Urinary bladder (tissue), 3 donors: ENCODE measurements at regions not wholly inside any gene's neighbourhood (a gene's known extent, or its start where the extent isn't known, plus 50 kb on each side); places are given as distances from the start of the nearest gene placed in this dataset.

Experiments used
- DNase-seq: peaks from one replicate; pipeline ENCODE4 v3.0.0-alpha.2; 2015; ENCODE audit errors: extremely low spot score
- H3K27ac ChIP-seq: one replicate; pipeline ENCODE4 v1.5.1; 2013; ENCODE audit warnings: low read depth, mild to moderate bottlenecking, moderate library complexity
- H3K36me3 ChIP-seq: one replicate; pipeline ENCODE4 v1.6.1; 2013; ENCODE audit warnings: mild to moderate bottlenecking, moderate library complexity; ENCODE audit not compliant: insufficient read depth
- H3K4me1 ChIP-seq: one replicate; pipeline ENCODE4 v1.6.1; 2013; ENCODE audit warnings: mild to moderate bottlenecking, moderate library complexity; ENCODE audit not compliant: insufficient read depth
- H3K4me3 ChIP-seq: one replicate; pipeline ENCODE4 v1.5.1; 2013; ENCODE audit warnings: low read depth, low read length
- WGBS: extraction: QIAGEN DNeasy Blood & Tissue Kit; methylation state at CpG from one replicate; pipeline ENCODE4 v1.1.7; 2013; 5-methylcytosine and 5-hydroxymethylcytosine counted together
- donor health status: healthy with polysubstance abuse.
- donor health status: healthy.

DNA sequence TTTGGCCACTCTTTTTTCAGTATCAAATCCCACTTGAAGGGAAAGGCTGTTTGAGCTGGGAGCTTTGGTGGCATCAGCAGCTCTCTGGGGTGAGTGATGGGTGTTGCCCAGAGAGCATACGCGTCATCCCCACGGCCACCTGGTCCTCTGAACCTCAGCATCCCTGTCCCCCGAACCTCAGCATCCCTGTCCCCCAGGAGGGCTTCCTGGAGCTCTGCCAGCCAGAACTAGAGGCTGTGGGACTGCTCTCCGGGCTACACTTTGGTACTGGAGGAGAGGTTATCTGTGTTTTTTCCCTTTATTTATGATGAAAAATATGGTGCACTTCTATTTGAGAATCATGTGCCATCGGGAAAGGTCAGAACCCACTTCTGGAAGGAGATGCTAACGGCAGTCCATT is 131.5 kb upstream of the RTL1 start:
- H3K36me3 ChIP-seq, result no peaks in the 10 kb centered on the region
- WGBS, result 88% methylated on average over 7 of the region's 7 CpGs
- DNase-seq, result no peak
- H3K27ac ChIP-seq, result no peak overlapping the region
- no peak overlapping the region for H3K4me3 ChIP-seq
- no peaks in the 10 kb centered on the region for H3K4me1 ChIP-seq

DNA sequence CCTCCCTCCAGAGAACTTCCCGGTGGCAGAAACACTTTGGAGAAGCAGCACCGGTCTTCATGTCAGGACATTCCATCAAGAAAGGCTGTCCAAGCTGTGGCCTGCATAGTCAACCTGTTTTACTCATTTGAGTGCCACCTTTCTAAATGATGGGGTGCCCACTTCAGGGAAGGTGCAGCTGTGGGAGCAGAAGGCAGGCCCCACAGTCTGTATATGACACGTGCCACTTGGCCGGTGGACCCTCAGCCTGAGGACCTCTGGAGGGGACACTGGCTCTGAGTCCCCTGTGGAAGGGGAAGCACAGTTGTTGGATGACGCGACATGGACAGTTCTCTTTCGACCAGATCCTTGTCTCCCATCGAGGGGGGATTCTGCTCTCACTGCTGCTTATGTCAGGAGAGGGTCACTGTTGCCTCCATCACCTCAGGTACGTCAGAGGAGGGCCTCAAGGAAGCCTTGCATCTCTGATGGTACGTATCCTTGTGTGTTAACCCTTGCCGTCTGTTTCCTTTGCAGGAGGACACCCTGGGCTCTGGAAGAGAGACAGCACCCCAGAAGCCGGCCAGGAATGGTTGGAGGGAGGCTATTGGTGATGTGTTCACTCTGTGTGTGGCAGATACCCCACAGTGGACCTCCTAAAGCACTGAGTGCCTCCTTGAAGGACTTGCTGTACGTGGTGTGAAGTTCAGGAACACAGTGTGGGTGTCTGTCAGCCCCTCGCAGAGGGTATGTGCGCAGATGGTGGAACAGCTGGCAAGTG is 132.1 kb upstream of the RTL1 start:
- H3K4me3 ChIP-seq, result no peak overlapping the region
- WGBS, result 85% methylated on average over 15 of the region's 15 CpGs
- no peak overlapping the region for H3K27ac ChIP-seq
- DNase-seq, result no peak
- no peaks in the 10 kb centered on the region for H3K36me3 ChIP-seq
- H3K4me1 ChIP-seq, result no peaks in the 10 kb centered on the region

DNA sequence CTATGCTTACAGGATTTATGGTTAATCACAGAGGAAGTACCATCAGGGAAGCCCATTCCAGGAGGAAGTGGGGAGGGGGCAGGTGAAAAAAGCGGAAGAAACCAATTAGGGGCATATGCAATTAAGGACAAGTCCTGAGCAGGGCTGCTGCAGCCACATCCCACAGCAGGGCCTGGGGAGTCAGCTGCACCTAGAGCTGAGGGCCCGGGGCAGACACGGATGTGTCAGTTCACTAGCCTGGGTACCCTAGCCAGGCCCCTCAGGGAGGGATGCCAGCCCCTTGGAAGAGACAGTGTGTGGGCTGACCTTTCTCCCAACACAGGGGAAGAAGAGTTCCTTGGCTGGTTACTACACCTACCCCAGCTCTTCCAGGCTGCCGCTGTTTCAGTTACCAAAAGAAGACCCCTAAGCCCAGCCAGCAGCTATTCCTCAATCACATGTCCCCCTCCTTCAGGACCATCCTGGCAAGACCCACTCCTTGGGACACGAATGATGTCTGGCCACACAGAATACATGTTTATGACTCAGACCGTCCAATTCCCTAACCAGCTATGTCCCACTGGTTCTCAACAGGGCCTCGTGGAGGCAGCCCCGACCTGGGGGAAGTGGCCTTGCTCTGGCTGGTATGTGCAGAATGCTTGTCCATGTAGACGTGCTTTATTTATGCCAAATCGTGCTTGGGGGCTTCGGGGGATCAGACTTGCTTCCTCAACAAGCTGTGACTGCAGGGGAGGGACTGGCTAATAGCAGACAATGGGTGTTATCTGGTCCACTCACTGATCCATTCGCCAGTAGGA is 133.7 kb upstream of the RTL1 start:
- Histone ChIP-seq H3K4me1 (no peaks in the 10 kb centered on the region), H3K4me3 (no peak overlapping the region), H3K36me3 (no peaks in the 10 kb centered on the region), H3K27ac (no peak overlapping the region)
- no peak for DNase-seq
- WGBS, result 74% methylated on average over 12 of the region's 12 CpGs

DNA sequence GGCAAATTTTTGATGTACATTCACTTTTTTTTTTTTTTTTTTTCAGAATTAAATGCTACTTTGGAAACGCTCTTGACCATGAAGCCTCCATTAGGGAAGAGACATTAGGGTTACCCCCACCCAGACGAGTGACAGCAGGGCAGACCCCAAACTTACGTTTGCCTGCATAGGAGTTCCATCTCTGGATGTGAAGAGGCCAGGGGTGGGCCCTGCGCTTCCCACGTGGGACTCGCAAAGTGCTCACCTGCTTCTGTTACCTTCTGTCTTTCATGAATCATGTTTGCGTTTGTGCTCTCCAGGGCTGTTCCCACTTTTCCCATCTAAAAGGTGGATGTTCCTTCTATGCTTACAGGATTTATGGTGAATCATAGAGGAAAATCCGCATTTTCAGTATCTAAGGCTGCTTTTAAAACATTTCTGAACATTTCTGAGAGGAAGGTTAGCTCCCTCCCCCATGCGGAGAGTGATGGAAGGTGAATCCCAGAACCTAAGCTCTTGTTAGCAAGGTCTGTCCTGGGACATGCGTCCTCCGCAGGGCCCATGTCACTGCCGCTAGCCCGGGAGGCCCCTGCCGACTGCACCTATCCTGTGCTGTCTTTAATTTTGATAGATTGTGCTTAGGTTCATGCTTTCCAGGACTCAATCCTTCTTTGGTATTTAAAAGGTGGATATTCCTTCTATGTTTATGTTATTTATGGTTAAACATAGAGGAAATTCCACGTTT is 135.7 kb upstream of the RTL1 start:
- no peak for DNase-seq
- WGBS, result 87% methylated on average over 15 of the region's 15 CpGs

DNA sequence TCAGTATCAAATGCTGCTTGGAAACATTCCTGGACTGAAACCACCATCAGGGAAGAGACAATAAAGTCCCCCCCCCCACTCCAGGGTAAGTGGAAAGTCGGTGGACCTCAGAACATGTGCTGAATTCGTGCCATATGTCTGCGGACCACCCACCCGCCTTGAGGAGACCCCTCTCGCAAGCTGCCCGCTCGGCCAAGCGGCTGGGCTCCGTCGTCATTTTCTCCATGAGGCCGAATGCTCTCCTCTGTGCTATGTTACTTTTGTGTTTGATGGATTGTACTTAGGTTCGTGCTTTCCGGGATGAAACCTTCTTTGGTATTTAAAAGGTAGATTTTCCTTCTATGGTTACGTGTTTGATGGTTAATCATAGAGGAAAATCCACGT is 136.2 kb upstream of the RTL1 start:
- Histone ChIP-seq H3K36me3 (no peaks in the 10 kb centered on the region), H3K4me3 (no peak overlapping the region), H3K4me1 (no peaks in the 10 kb centered on the region), H3K27ac (no peak overlapping the region)
- WGBS, result 90% methylated on average over 15 of the region's 15 CpGs
- no peak for DNase-seq

More for the DNA sequence above, 135.7 kb upstream of the RTL1 start:
- H3K4me3 ChIP-seq, result no peak overlapping the region
- H3K36me3 ChIP-seq, result no peaks in the 10 kb centered on the region
- H3K4me1 ChIP-seq, result no peaks in the 10 kb centered on the region
- H3K27ac ChIP-seq, result no peak overlapping the region

DNA sequence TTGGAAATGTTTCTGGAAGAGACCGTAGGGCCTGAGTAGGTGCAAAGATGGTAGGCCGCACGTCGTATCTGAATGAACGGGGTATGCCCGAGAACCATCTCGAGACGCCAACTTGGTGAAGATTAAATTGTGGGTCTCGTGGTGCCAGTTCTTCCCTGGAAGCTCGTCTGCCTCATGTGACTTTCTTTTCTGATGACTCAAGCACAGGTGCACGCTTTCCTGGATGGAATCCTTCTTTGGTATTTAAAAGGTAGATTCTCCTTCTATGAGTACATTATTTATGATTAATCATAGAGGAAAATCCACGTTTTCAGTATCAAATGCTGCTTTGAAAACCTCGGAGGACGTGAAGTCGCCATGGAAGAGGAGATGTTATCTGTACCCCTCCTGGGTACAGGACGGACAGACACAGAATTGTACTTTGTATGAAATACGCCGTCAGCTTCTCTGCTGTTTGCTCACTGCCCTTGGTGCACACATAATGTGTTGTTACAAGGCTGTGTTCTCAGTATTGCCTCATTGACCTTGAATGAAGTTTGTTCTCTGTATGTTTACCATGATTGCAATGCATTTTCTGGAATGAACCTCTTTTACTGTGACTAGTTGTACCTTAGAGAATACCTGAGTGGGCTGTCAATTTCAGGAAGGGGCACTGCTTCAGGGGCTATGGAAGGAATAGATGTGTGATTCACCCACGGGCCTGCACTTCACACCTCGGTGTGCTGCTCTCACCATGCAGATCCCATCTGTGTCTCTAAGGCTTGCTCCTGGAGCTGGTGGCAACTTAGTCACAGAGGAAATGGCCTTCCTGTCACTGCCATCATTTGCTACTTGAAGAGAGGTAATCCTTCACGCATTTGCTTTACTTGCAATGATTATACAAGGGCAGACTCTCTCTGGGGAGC is 137.3 kb upstream of the RTL1 start:
- H3K4me3 ChIP-seq, result no peak overlapping the region
- no peaks in the 10 kb centered on the region for H3K36me3 ChIP-seq
- 85% methylated on average over 21 of the region's 21 CpGs for WGBS
- no peaks in the 10 kb centered on the region for H3K4me1 ChIP-seq
- H3K27ac ChIP-seq, result no peak overlapping the region
- no peak for DNase-seq

DNA sequence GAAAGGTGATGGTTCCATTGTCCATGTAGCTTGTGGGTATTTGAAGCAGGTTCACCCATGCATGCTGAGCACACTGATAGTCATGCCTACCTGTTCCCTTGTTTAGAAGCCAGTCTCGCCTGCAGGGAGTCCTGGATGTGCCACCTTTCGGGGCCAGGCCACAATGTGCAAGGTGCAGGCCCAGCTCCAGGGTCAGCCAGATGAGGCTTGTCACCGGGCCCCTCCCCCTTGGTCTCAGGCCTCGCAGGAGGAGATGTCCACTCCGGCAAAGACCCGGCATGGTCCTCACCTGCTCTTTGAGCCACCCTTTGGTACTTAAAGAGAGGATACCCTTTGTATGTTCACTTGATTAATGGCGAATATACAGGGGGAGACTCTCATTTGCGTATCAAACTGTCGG is 140.4 kb upstream of the RTL1 start:
- Histone ChIP-seq H3K4me3 (no peak overlapping the region), H3K36me3 (no peaks in the 10 kb centered on the region), H3K27ac (no peak overlapping the region), H3K4me1 (no peaks in the 10 kb centered on the region)
- 94% methylated on average over 9 of the region's 9 CpGs for WGBS
- DNase-seq, result no peak

DNA sequence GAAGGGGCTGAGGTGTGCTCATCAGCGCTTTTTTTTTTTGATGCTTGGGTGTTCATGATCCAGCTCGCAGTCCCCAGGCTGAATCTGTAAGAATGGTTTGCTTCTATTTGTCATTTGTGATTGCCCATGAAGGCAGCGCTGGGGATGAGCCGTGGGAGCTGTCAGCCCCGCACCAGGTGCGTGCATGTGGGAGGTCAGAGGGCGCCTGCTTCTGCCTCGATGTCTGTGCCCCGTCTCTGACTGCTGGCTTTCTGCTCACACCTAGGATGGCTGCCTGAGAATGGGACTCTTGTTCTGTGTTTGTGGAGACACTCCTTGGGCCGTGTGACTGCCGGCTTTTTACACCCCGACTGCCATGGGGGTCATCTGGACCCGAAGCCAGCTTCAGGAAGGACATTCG is 141.2 kb upstream of the RTL1 start:
- no peak overlapping the region for H3K27ac ChIP-seq
- WGBS, result 91% methylated on average over 14 of the region's 14 CpGs
- no peak for DNase-seq

DNA sequence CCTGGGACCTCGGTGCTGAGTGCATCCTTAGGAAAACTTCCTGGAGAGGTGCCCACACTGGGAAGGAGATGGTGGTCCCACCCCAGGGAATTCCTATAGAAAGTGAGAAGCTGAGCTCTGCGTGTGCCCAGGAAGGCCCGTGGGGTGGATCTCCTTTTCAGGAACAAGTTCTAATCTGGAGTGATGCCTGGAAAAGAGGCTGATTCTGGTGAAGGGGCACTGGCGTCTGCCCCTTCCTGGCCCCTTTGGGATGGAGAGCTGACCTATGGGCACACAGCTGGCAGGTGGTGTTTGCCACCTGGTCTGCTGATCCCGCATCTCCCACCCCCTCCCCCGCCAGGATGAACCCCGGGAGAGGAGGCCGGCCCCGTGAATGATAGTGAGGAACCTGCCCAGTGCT is 142.0 kb upstream of the RTL1 start:
- H3K27ac ChIP-seq, result no peak overlapping the region
- H3K4me1 ChIP-seq, result no peaks in the 10 kb centered on the region
- DNase-seq, result no peak
- H3K4me3 ChIP-seq, result no peak overlapping the region
- WGBS, result 82% methylated on average over 9 of the region's 9 CpGs
- no peaks in the 10 kb centered on the region for H3K36me3 ChIP-seq

More for the DNA sequence above, 141.2 kb upstream of the RTL1 start:
- Histone ChIP-seq H3K4me1 (no peaks in the 10 kb centered on the region), H3K36me3 (no peaks in the 10 kb centered on the region), H3K4me3 (no peak overlapping the region)

DNA sequence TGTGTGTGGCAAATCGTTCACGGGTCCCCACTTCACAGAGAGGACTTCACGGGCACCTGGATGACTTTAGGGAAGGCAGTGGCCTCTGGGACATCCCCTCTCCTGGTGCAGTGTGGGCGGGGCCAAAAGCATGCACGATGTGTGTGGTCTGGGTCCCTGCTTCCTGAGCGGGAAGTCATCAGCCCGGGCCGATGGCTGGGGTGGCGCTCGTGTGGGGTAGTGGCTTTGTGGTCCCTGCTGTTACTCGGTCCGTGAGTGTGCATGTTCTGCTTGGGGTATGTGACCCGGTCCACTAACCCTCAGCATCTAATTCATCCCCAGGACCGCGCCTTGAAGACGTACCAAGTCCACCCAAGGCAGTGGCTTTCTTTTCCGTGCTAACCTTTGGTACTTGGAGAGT is 142.5 kb upstream of the RTL1 start:
- 92% methylated on average over 17 of the region's 17 CpGs for WGBS
- Histone ChIP-seq H3K4me3 (no peak overlapping the region), H3K4me1 (no peaks in the 10 kb centered on the region)

DNA sequence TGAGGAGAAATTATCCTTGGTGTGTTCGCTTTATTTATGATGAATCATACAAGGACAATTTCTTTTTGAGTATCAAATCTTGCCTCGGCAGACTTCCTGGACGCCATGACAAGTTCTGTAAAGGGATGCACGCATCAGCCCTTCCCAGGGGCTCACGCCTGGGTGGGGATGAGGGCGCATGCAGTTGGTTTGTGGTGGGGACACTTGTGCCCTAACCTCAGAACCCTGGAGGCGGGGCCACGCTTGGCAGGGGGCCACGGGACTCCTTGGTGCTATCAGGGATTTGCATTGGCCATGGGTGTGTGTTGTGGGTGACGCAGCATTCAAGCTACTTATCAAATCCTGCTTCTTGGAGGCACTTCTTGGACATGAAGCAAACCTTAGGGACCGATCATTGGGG is 143.8 kb upstream of the RTL1 start:
- Histone ChIP-seq H3K36me3 (no peaks in the 10 kb centered on the region), H3K27ac (no peak overlapping the region), H3K4me3 (no peak overlapping the region), H3K4me1 (no peaks in the 10 kb centered on the region)
- WGBS, result 89% methylated on average over 11 of the region's 11 CpGs
- DNase-seq, result no peak

More for the DNA sequence above, 142.5 kb upstream of the RTL1 start:
- Histone ChIP-seq H3K36me3 (no peaks in the 10 kb centered on the region), H3K27ac (no peak overlapping the region)
- DNase-seq, result no peak

DNA sequence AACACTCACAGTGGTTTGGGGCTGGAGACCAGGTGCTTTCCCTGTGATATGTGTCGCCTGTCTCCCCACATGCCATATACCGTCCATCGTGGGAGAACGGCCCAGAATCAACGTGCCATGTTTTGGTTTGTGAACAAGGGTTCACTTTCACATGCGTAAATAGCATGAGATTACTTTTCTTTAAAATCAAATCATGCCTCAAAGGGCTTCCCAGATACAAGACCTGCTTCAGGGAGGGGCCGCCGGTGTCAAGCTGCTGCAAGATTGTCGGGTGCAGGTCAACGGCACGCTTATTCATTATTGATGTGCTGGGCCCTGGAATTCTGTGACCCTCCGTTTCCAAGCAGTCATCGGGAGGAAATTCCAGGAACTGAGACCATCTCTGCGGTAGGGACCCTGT is 145.2 kb upstream of the RTL1 start:
- DNase-seq, result no peak
- Histone ChIP-seq H3K4me3 (no peak overlapping the region), H3K36me3 (no peaks in the 10 kb centered on the region), H3K27ac (no peak overlapping the region), H3K4me1 (no peaks in the 10 kb centered on the region)
- 68% methylated on average over 14 of the region's 14 CpGs for WGBS

DNA sequence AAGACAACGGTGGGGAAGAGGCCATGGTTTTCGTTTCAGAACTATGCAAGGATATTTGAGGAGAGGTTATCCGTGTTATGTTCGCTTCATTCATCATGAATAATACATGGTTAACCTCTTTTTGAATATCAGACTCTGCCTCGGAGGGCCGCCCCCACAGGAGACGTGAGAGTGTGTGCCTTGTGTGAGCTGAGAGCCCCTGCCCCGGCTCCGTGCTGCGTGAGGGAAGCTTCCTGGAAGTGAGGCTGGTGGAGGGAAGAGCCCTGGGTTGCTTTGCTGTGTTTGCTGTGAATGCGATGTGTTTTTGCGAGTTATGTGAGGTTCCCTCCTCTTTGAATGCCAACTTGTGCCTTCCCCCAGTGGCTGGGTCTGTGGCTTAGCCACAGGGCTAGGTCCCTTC is 146.0 kb upstream of the RTL1 start:
- Histone ChIP-seq H3K4me3 (no peak overlapping the region), H3K4me1 (no peaks in the 10 kb centered on the region)
- no peak for DNase-seq

More for the DNA sequence above, 146.0 kb upstream of the RTL1 start:
- Histone ChIP-seq H3K27ac (no peak overlapping the region), H3K36me3 (no peaks in the 10 kb centered on the region)
- WGBS, result 80% methylated on average over 12 of the region's 12 CpGs
